Endothelial cell of umbilical vein (primary cell): ENCODE measurements at regions not wholly inside any gene's neighbourhood (a gene's known extent, or its start where the extent isn't known, plus 50 kb on each side); places are given as distances from the start of the nearest gene placed in this dataset.

ENCODE experiments used
- BruUV-seq: library from RNA; stranded (reverse); fragments of 400-500 nt; replicated peaks from 2 replicates; lab custom pipeline; 2021; lab: Mats Ljungman, UMichigan
- CTCF ChIA-PET: fragments of 300-600, 350-600 bp; sonication (Branson Sonifier 250); formaldehyde crosslinking; loops from one replicate; lab custom pipeline; 2021; ENCODE audit warnings: antibody characterized with exemption, inconsistent platforms; lab: Charles Lee
- POLR2A ChIA-PET: fragments of 300-600, 350-600 bp; sonication (Branson Sonifier 250); formaldehyde crosslinking; loops from one replicate; lab custom pipeline; 2021; ENCODE audit warnings: antibody characterized with exemption, inconsistent platforms; lab: Charles Lee
- DNase-seq: peaks from one replicate; pipeline ENCODE4 v3.0.0-alpha.2; 2011; ENCODE audit warnings: low read depth, low spot score
- FAIRE-seq: peaks from 2 replicates; lab custom pipeline; 2011; peaks lifted over from hg19 to GRCh38; lab: Jason Lieb, UNC
- H2AFZ ChIP-seq: 2 replicates; pipeline ENCODE4 v1.6.0; 2012; ENCODE audit warnings: low read depth, low read length, control low read depth, inconsistent platforms
- H3K27ac ChIP-seq: 2 replicates; pipeline ENCODE4 v1.5.1; 2011; ENCODE audit warnings: low read depth, mild to moderate bottlenecking, control low read depth, low read length, moderate library complexity; ENCODE audit not compliant: insufficient read depth
- H3K27me3 ChIP-seq, 2 experiments: 2 replicates each; pipeline versions ENCODE4 v1.6.0 to v1.6.1; 2011; ENCODE audit warnings: low read length in 2 of 2, mixed read lengths in 1 of 2; ENCODE audit not compliant: control insufficient read depth in 2 of 2, insufficient read depth in 2 of 2
- H3K36me3 ChIP-seq, 2 experiments: 2 replicates in 1 of 2; 3 replicates in 1 of 2; pipeline ENCODE4 v1.5.1; 2011; ENCODE audit warnings: low read length in 2 of 2, mild to moderate bottlenecking in 1 of 2, moderate library complexity in 1 of 2; ENCODE audit not compliant: control insufficient read depth in 2 of 2, insufficient read depth in 2 of 2; ENCODE audit errors: extremely low read depth in 1 of 2
- H3K4me1 ChIP-seq: 3 replicates; pipeline ENCODE4 v1.5.1; 2011; ENCODE audit warnings: mild to moderate bottlenecking, low read length; ENCODE audit not compliant: control insufficient read depth, insufficient read depth; ENCODE audit errors: extremely low read depth
- H3K4me2 ChIP-seq: 2 replicates; pipeline ENCODE4 v1.6.1; 2011; ENCODE audit warnings: low read length, control low read depth, mixed read lengths; ENCODE audit not compliant: insufficient read depth
- H3K4me3 ChIP-seq, 3 experiments: fragments of 200-600 bp in 1 of 3; sonication (generic), shearing (Covaris generic) in 1 of 3; replicated peaks in 1 of 3; 2 replicates each; pipeline ENCODE4 v1.5.1; 2011 to 2016; ENCODE audit warnings: control low read depth in 3 of 3, low read length in 3 of 3, mild to moderate bottlenecking in 2 of 3, inconsistent platforms in 1 of 3, low read depth in 1 of 3, moderate library complexity in 1 of 3; ENCODE audit not compliant: insufficient read depth in 1 of 3
- H3K79me2 ChIP-seq: 2 replicates; pipeline ENCODE4 v1.6.0; 2012; ENCODE audit warnings: low read length, inconsistent platforms; ENCODE audit not compliant: control insufficient read depth, insufficient read depth
- H3K9ac ChIP-seq: replicated peaks from 2 replicates; pipeline ENCODE3; 2011; ENCODE audit warnings: low read length, control low read depth; ENCODE audit not compliant: insufficient read depth; ENCODE audit errors: extremely low read depth
- H3K9me1 ChIP-seq: replicated peaks from 3 replicates; pipeline ENCODE4 v1.6.0; 2011; ENCODE audit warnings: mild to moderate bottlenecking, low read length; ENCODE audit not compliant: control insufficient read depth, insufficient read depth; ENCODE audit errors: extremely low read depth
- H3K9me3 ChIP-seq: replicated peaks from 2 replicates; pipeline ENCODE4 v1.5.1; 2012; ENCODE audit warnings: low read length, inconsistent platforms; ENCODE audit not compliant: control insufficient read depth, insufficient read depth
- H4K20me1 ChIP-seq: replicated peaks from 2 replicates; pipeline ENCODE3; 2011; ENCODE audit warnings: mild to moderate bottlenecking, low read length; ENCODE audit not compliant: control insufficient read depth, insufficient read depth; ENCODE audit errors: extremely low read depth
- CTCF ChIP-seq, 2 donors: IDR thresholded peaks; 1 replicate in 1 of 2; 2 replicates in 1 of 2; pipeline ENCODE4 v1.5.1; 2011; ENCODE audit warnings: low read length in 2 of 2, mild to moderate bottlenecking in 2 of 2, moderate library complexity in 2 of 2, control low read depth in 1 of 2, inconsistent platforms in 1 of 2, low read depth in 1 of 2; ENCODE audit not compliant: insufficient read depth in 1 of 2; ENCODE audit errors: extremely low read depth in 1 of 2
- GATA2 ChIP-seq: IDR thresholded peaks from 2 replicates; pipeline ENCODE4 v1.7.0; 2011; ENCODE audit warnings: low read depth, mild to moderate bottlenecking, moderate library complexity, mixed read lengths, low read length; ENCODE audit not compliant: insufficient read length, insufficient read depth
- MAX ChIP-seq: IDR thresholded peaks from 2 replicates; pipeline ENCODE4 v1.6.1; 2011; ENCODE audit not compliant: insufficient read depth, insufficient read length
- POLR2A ChIP-seq: IDR thresholded peaks from 2 replicates; pipeline ENCODE4 v1.6.1; 2012; ENCODE audit warnings: low read depth, mild to moderate bottlenecking, control low read depth, low read length
- POLR2AphosphoS5 ChIP-seq: IDR thresholded peaks from 2 replicates; pipeline ENCODE4 v1.6.1; 2012; ENCODE audit warnings: low read depth, mild to moderate bottlenecking, control low read depth, low read length, moderate library complexity; ENCODE audit not compliant: insufficient read depth
- dilution Hi-C: fragments of 300-500 bp; cut with MboI; formaldehyde crosslinking; loops from one replicate; pipeline ENCODE4 v1.15.0; 2019; ENCODE audit warnings: low sequenced_read_pairs; ENCODE audit not compliant: extremely low pct_ligation_motif_present
- intact Hi-C: fragments of 100-400 bp; cut with micrococcal nuclease; formaldehyde crosslinking; loops from one replicate; pipeline ENCODE4 v1.10.0; 2022

- intact Hi-C loops (loop anchor here (1.0 to 5.0 kb wide), 13 partner anchors 14 to 942 kb away; partner anchors contain the start of genes RPS24 and ZMIZ1), dilution Hi-C loops (no loop called here)
- Histone ChIP-seq H3K4me3 (peak overlapping the region in 1 of 3 experiments; percentile 27), H3K4me2 (peak overlapping the region; percentile 77), H3K27me3 (no peaks in the 10 kb centered on the region), H2AFZ (no peak overlapping the region), H4K20me1 (no peaks in the 10 kb centered on the region), H3K79me2 (no peaks in the 10 kb centered on the region), H3K9ac (peak overlapping the region; percentile 91), H3K36me3 (no peaks in the 10 kb centered on the region), H3K27ac (peak overlapping the region; percentile 98), H3K4me1 (peaks cover 32% of the 10 kb centered on the region), H3K9me3 (no peaks in the 10 kb centered on the region), H3K9me1 (no peaks in the 10 kb centered on the region)
- TSS peak; percentile 77 for BruUV-seq
- ChIA-PET CTCF (interaction anchor here (0.7 to 3.0 kb wide), 21 partner anchors 10 to 1127 kb away, joined by 3 to 36 read pairs (median 4); no protein-coding TSS in a partner anchor), POLR2A (interaction anchor here (0.9 to 1.8 kb wide), 3 partner anchors 11 to 181 kb away, joined by 3 to 9 read pairs (median 3); no protein-coding TSS in a partner anchor)
- no peak for TF ChIP-seq CTCF (IDR thresholded peaks at IDR 0.05; ENCODE audit: extremely low read depth in 1 of 2, insufficient read depth in 1 of 2, low read depth in 1 of 2, low read length in 2 of 2)
- TF ChIP-seq GATA2, result no peak
- TF ChIP-seq POLR2AphosphoS5, result peak; percentile 71
- TF ChIP-seq MAX, result no peak
- no peak for TF ChIP-seq POLR2A
- DNase-seq, result peak; percentile 94
- peak; percentile 100 for FAIRE-seq
Observed at GRCh38 chr10:78973901-78974616, 94.7 kb upstream of the ZMIZ1 start.
